NCI-H2227 (cell line): ENCODE measurements at regions not wholly inside any gene's neighbourhood (a gene's known extent, or its start where the extent isn't known, plus 50 kb on each side); places are given as distances from the start of the nearest gene placed in this dataset.

Experiments used
- DNase-seq: peaks from one replicate; lab custom pipeline; 2025; ENCODE audit not compliant: unreplicated experiment; lab: John Stamatoyannopoulos, UW

DNA sequence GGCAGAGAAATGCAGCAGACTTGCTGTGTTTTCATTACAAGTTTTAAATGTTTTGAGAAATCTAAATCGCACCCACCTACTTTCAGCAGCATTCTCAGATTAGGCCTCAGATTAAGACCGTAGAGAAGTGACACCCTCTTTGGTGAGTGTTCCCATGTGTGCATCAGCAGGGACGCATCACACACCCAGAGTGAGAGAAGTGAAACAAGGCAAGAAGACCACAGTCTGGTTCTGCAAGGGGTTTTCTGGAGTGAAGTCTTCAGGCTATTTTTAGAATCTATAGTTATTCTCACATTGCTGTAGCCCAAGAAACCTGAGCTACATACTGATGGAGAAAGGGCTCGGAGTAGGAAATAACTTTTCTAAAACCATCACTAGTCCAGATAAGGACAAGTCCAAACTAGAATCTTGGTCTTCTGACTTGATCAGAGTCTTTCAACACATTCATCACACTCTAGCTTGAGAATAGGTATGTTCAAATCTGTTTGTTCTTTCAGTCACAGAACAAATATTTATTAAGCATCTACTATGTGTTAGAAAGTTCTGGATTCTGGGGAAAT, 1216.6 kb upstream of the PIK3C3 start:
- DNase-seq, result no peak

- peak; percentile 24 for DNase-seq
Observed at GRCh38 chr18:40708726-40709125, 1246.3 kb upstream of the PIK3C3 start.

DNA sequence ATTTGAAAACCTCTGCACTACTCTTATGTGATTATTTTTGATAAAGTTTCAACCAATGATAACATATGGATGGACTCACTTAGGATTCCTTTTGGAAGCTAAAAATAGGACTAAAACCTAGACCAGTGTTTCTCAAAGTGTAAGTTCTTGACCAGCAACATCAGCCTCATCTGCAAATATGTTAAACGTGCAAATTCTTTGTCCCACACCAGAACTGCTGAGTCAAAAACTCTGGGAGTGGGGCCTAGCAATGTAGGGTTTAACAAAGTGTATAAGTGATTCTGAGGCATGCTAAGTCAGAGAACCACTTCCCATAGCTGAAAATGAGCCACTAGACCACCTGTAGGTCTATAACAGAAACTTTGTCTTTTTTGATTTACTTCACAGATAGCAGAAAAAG, 1247.2 kb upstream of the PIK3C3 start:
- DNase-seq, result no peak

GRCh38 chr18:40698129-40698528, 1256.9 kb upstream of the PIK3C3 start:
- DNase-seq, result no peak

- DNase-seq, result no peak
Observed at GRCh38 chr18:40695526-40695925, 1259.5 kb upstream of the PIK3C3 start.

- no peak for DNase-seq
Observed at GRCh38 chr18:40692871-40693270, 1262.2 kb upstream of the PIK3C3 start.

DNA sequence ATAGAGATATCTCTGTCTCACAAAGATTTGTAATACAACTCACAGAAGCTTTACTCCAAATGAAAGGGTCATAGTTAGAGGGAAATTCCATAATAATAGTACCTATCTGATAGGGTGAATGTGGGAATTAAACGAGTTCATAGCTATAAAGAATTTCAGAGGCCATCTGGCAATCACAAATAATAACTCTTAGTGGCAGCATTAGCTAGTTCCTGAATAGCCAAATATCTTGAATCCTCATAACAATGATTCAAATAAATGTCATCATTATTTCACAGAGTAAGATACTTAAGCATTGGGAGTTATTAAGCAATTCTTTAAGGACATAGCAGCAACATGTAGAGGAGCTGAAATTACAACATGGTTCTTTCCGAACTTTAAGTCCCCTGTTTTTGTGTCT, 1265.0 kb upstream of the PIK3C3 start:
- no peak for DNase-seq

DNA sequence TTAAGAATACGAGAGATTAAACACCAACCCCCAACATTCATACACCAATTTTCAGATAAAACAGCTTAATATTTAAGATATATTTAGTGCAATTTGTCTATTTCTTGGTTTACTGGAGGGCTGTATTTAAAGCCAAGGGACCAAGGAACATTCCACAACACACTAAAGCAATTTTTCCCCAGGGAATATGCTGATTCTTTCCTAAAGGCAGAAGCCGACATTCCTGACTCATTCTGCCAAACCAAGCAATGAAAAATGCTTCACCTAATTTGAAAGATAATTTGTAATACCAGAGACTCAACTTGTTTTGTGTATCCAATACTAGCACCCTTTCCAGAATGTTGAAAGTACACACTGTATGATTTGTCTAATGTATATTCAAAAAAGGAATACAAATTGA, 1267.6 kb upstream of the PIK3C3 start:
- DNase-seq, result no peak

GRCh38 chr18:40686836-40687235, 1268.2 kb upstream of the PIK3C3 start:
- no peak for DNase-seq

DNA sequence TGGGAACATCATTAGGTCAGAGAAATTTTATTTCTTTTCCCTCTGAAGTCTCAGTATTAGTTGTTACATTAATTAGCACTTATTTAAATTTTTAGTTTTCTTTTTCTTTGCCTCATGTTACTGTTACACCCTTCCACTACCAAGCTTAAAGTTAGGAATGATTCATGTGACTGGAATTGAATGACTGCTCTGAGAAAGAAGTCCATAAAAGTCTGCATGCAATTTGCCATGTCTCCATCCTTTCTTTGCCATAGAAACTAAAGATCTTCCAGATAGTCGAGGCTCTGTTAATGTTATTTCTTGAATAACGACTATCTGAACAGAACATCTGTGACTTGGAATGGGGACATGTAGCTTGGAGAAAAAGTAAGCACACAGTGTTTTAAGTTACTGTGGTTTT, 1269.8 kb upstream of the PIK3C3 start:
- no peak for DNase-seq

- no peak for DNase-seq
Observed at GRCh38 chr18:40678318-40678717, 1276.7 kb upstream of the PIK3C3 start.

DNA sequence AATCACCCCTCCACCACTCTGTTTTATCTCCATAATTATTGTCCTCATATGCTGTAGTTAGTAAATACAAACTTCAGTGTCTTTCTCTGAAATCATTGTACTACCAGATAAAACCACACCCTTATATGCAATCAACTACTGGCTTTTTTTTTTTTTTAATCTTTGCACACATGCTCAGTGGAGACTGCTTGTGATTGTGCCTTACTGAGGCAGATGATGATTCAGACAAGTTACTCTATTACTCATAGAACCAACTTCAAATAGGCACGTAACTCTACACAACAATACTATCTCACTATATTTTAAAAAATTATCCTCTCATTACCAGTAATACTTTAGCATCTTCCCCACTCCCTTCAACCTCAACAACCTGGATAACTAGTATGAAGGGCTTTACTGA, 1278.4 kb upstream of the PIK3C3 start:
- no peak for DNase-seq

DNA sequence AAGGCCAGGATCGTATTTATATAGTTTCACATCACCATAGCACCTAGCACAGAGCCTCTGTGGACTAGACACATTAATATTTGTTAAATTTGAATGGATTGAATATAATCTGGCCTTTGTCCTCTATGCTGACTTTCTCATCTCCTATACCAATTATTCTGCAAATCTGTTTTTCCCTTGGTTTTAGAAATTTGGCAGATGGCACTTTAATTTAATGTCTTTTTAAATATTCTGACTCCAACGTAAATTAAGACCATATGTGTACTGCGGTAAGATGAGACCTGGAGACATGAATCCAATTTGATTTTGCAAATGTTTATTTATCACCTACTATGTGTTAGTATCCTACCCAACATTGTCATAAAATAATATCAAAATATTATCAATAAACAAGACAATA, 1281.9 kb upstream of the PIK3C3 start:
- DNase-seq, result no peak

GRCh38 chr18:40672590-40672989, 1282.4 kb upstream of the PIK3C3 start:
- no peak for DNase-seq

DNA sequence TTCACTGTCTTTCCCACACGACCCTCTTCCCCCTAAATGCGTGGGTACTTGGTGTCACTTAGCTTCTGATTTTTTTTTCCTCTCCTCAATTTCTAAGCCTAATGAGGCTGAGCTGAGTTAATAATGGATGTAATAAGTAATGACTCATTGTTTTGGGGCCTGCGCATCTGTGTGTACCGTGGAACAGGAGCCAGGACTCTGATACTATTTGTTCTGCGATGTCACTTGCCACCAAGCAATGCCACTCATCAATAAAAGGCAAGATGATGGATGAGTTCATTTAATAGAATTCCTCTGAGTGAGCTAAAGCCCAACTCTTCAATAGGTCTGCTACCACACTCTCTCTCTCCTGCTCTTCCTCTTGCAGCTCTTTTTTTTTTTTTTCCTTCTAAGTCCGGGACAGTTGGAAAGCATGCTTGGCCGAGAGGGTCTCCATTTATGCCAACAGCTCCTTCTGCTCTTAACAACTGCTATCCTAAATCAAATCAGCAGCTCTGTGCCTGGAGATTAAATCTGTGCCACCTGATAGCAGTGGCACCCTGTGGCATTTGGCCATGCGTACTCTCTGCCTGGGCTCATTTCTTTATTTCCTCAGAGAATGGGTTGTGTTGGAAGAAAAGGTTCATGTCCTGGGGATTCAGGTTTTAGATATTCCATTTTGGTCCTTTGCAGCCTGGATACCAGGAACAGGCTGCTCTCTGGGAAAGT, 1284.2 kb upstream of the PIK3C3 start:
- DNase-seq, result no peak

GRCh38 chr18:40662898-40663437, 1292.1 kb upstream of the PIK3C3 start:
- no peak for DNase-seq

GRCh38 chr18:40653682-40654081, 1301.4 kb upstream of the PIK3C3 start:
- DNase-seq, result no peak

DNA sequence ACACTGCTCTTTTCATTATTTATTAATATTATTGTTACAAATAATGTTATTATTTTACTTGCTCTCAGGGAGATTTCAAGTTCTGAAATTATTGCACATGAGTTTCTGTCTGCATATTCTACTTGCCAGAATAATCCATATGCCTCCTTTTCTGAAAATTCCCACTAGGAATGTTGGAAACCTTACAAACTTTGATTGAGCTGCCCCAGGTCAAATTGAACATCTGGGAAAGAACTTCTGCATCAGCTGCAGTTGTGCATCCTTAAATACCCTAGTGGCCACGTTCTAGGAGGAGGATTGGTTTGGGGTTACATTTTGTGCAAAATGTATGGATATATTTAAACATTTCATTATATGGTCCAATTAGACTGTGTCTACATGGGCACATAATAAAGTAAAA, 1302.7 kb upstream of the PIK3C3 start:
- no peak for DNase-seq

GRCh38 chr18:40651163-40651562, 1303.9 kb upstream of the PIK3C3 start:
- no peak for DNase-seq

- DNase-seq, result no peak
Observed at GRCh38 chr18:40642692-40643229, 1312.3 kb upstream of the PIK3C3 start.

- no peak for DNase-seq
Observed at GRCh38 chr18:40631319-40631718, 1323.7 kb upstream of the PIK3C3 start.

- DNase-seq, result no peak
Observed at GRCh38 chr18:40630496-40630895, 1324.5 kb upstream of the PIK3C3 start.

DNA sequence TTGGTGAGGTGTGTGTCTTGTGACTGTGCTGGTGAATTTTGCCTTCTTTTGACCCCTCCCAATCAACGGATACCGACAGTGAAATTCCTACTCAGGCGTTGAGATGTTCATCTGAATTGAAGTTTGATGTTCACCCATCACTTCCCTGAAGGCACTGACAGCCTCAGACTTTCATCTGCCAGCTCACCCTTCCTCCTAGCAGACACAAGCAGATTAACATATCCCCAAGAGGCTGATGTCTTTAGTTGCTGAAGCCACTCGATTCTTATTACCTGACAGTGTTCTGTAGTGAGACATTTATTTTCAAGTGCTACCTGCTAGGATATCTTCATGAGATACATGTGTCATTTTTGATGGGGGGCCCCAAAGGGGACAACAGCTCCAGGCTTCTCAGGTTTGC, 1330.1 kb upstream of the PIK3C3 start:
- DNase-seq, result no peak
